ENCODE measurements at regions not wholly inside any gene's neighbourhood (a gene's known extent, or its start where the extent isn't known, plus 50 kb on each side); places are given as distances from the start of the nearest gene placed in this dataset.

GRCh38 chr9:1776668-1777067 is 238.5 kb upstream of the SMARCA2 start:
- DNase-seq: no peak

GRCh38 chr9:1791191-1791590 is 224.0 kb upstream of the SMARCA2 start:
- DNase-seq: no peak

- DNase-seq: no peak
These were observed 220.4 kb upstream of the SMARCA2 start for GRCh38 chr9:1794547-1795270.

- DNase-seq: no peak
These were observed 210.8 kb upstream of the SMARCA2 start for GRCh38 chr9:1804128-1804865.

GRCh38 chr9:1829719-1830118 is 185.4 kb upstream of the SMARCA2 start:
- DNase-seq: no peak

GRCh38 chr9:1832960-1833359 is 182.2 kb upstream of the SMARCA2 start:
- DNase-seq: no peak

- DNase-seq: no peak
These were observed 177.6 kb upstream of the SMARCA2 start for GRCh38 chr9:1837453-1838084.

GRCh38 chr9:1839909-1840308 is 175.2 kb upstream of the SMARCA2 start:
- no peak for DNase-seq

- DNase-seq: no peak
These were observed 169.7 kb upstream of the SMARCA2 start for GRCh38 chr9:1845425-1845824.

GRCh38 chr9:1855726-1856125 is 159.4 kb upstream of the SMARCA2 start:
- DNase-seq: no peak

- no peak for DNase-seq
These were observed 157.3 kb upstream of the SMARCA2 start for GRCh38 chr9:1857808-1858207.

GRCh38 chr9:1869843-1870242 is 145.3 kb upstream of the SMARCA2 start:
- DNase-seq: peak; percentile 19

GRCh38 chr9:1870915-1871314 is 144.2 kb upstream of the SMARCA2 start:
- no peak for DNase-seq

GRCh38 chr9:1871626-1872419 is 143.3 kb upstream of the SMARCA2 start:
- no peak for DNase-seq

- no peak for DNase-seq
These were observed 139.8 kb upstream of the SMARCA2 start for GRCh38 chr9:1875251-1875851.

- DNase-seq: no peak
These were observed 139.2 kb upstream of the SMARCA2 start for GRCh38 chr9:1875921-1876448.

- DNase-seq: no peak
These were observed 138.2 kb upstream of the SMARCA2 start for GRCh38 chr9:1876891-1877496.

- no peak for DNase-seq
These were observed 137.2 kb upstream of the SMARCA2 start for GRCh38 chr9:1877951-1878350.

GRCh38 chr9:1878811-1879210 is 136.3 kb upstream of the SMARCA2 start:
- DNase-seq: no peak

GRCh38 chr9:1879501-1879900 is 135.6 kb upstream of the SMARCA2 start:
- no peak for DNase-seq

GRCh38 chr9:1880038-1880565 is 135.0 kb upstream of the SMARCA2 start:
- DNase-seq: no peak
